ENCODE measurements at regions not wholly inside any gene's neighbourhood (a gene's known extent, or its start where the extent isn't known, plus 50 kb on each side); places are given as distances from the start of the nearest gene placed in this dataset.

- POLR2A ChIA-PET (ENCODE audit: partially characterized antibody): no interaction called here
- no peak overlapping the region for H4K5ac ChIP-seq (ENCODE audit: insufficient read length, low read depth, low read length)
- no peaks in the 10 kb centered on the region for H3K79me1 ChIP-seq (ENCODE audit: low read depth, low read length)
- no peak overlapping the region for H3K4me2 ChIP-seq (ENCODE audit: insufficient read depth in 1 of 2, low read depth in 2 of 2, low read length in 2 of 2)
- no peaks in the 10 kb centered on the region for H4K20me1 ChIP-seq (replicated peaks in 1 of 2; ENCODE audit: control insufficient read depth in 1 of 2, insufficient read depth in 2 of 2, low read length in 2 of 2)
- H3K18ac ChIP-seq (ENCODE audit: extremely low read depth, low read length): no peak overlapping the region
- 91% methylated on average over 5 of the region's 5 CpGs; no CpG with 5 or more reads in 1 of the 2 experiments for whole genome bisulfite sequencing, 2 experiments (ENCODE audit: extremely low coverage in 1 of 2, insufficient coverage in 1 of 2, insufficient read length in 1 of 2, insufficient replicate concordance in 2 of 2, low coverage in 1 of 2, low lambda C conversion rate in 2 of 2, missing lambda C conversion rate in 1 of 2)
- H3K23me2 ChIP-seq (ENCODE audit: low read depth, low read length): no peaks in the 10 kb centered on the region; the same call in 1 of the 2 replicates
- FAIRE-seq (no peak), DNase-seq (ENCODE audit: low read depth in 1 of 2, low spot score in 2 of 2) (no peak)
- H2BK20ac ChIP-seq (ENCODE audit: low read length): no peak overlapping the region
- no peak overlapping the region for H3K14ac ChIP-seq (ENCODE audit: insufficient read length)
- peaks cover 2 to 51% (median 26%) of the 10 kb centered on the region in 4 experiments; a peak in 7 of 8 replicates for H3K36me3 ChIP-seq (ENCODE audit: control insufficient read depth in 2 of 4, insufficient read depth in 4 of 4, low read length in 3 of 4)
- no peak overlapping the region for H3K4me3 ChIP-seq (ENCODE audit: extremely low read depth in 1 of 4, insufficient read depth in 2 of 4, low read depth in 3 of 4, low read length in 4 of 4)
- no peak overlapping the region for H4K91ac ChIP-seq (replicated peaks; ENCODE audit: insufficient read length, low read length)
- no peak overlapping the region for H2AK5ac ChIP-seq (ENCODE audit: low read depth, low read length)
- H2BK15ac ChIP-seq (ENCODE audit: low read length): no peak overlapping the region
- no peak overlapping the region for H3K9ac ChIP-seq (replicated peaks in 1 of 4; ENCODE audit: extremely low read depth in 1 of 4, low read depth in 3 of 4, low read length in 3 of 4)
- peaks cover 7 to 20% of the 10 kb centered on the region in 2 experiments for H3K9me3 ChIP-seq (ENCODE audit: insufficient read depth in 2 of 2, low read depth in 1 of 2, low read length in 1 of 2)
- H3K4me1 ChIP-seq (replicated peaks in 1 of 4; ENCODE audit: control insufficient read depth in 3 of 4, insufficient read depth in 4 of 4, low read length in 3 of 4): no peaks in the 10 kb centered on the region
- H2BK12ac ChIP-seq (ENCODE audit: low read depth, low read length): no peak overlapping the region
- no peak overlapping the region for H4K8ac ChIP-seq (ENCODE audit: extremely low read depth, insufficient read depth, low read length)
- no peak overlapping the region for H2BK5ac ChIP-seq (ENCODE audit: low read depth, low read length)
- no peak overlapping the region for H3K4ac ChIP-seq (replicated peaks; ENCODE audit: insufficient read length, low read depth, low read length)
- no peaks in the 10 kb centered on the region for H3K27me3 ChIP-seq (replicated peaks in 1 of 4; ENCODE audit: control insufficient read depth in 3 of 4, extremely low read depth in 1 of 4, insufficient read depth in 3 of 4, low read length in 3 of 4)
- CTCF ChIA-PET (ENCODE audit: partially characterized antibody): interaction anchor here (0.9 to 1.0 kb wide), 2 partner anchors 13 to 122 kb away, joined by 4 to 5 read pairs; no protein-coding TSS in a partner anchor
- H3K23ac ChIP-seq (ENCODE audit: insufficient read length): no peak overlapping the region
- no peak overlapping the region for H3K56ac ChIP-seq (replicated peaks; ENCODE audit: insufficient read length, low read depth, low read length)
- H2BK120ac ChIP-seq (replicated peaks; ENCODE audit: low read depth, low read length): no peak overlapping the region
- no peak overlapping the region for H2AFZ ChIP-seq (ENCODE audit: low read length)
- no peak overlapping the region for H3K27ac ChIP-seq (ENCODE audit: low read depth, low read length)
- no peaks in the 10 kb centered on the region for H3K79me2 ChIP-seq (ENCODE audit: control insufficient read depth in 1 of 2, insufficient read depth in 2 of 2, low read length in 2 of 2)
- no peak for TF ChIP-seq EGR1 (IDR thresholded peaks at IDR 0.05; ENCODE audit: borderline replicate concordance, low read depth, low read length)
- TF ChIP-seq MAFK (IDR thresholded peaks at IDR 0.05; ENCODE audit: low read depth, low read length): no peak
- no peak for TF ChIP-seq KDM4A (IDR thresholded peaks at IDR 0.05; ENCODE audit: low read depth, low read length, severe bottlenecking)
- TF ChIP-seq NANOG (IDR thresholded peaks at IDR 0.05; ENCODE audit: insufficient read depth, low read depth, low read length, poor library complexity, severe bottlenecking): no peak
- no peak for TF ChIP-seq CBX8 (IDR thresholded peaks at IDR 0.05; ENCODE audit: borderline replicate concordance, low read depth, low read length)
- TF ChIP-seq POLR2AphosphoS5 (IDR thresholded peaks at IDR 0.05; ENCODE audit: low read depth, low read length): no peak
- TF ChIP-seq SUZ12 (IDR thresholded peaks at IDR 0.05; ENCODE audit: low read length): no peak
- no peak for TF ChIP-seq RBBP5 (IDR thresholded peaks at IDR 0.05; ENCODE audit: borderline replicate concordance, low read depth, low read length)
- TF ChIP-seq POLR2A (IDR thresholded peaks at IDR 0.05; ENCODE audit: control extremely low read depth in 1 of 2, low read depth in 2 of 2, low read length in 2 of 2): no peak
- no peak for TF ChIP-seq GTF2F1 (IDR thresholded peaks at IDR 0.05; ENCODE audit: borderline replicate concordance, low read depth, low read length)
- TF ChIP-seq PHF8 (conservative IDR thresholded peaks at IDR 0.05; ENCODE audit: low read depth, low read length): no peak
- no peak for TF ChIP-seq HDAC6 (IDR thresholded peaks at IDR 0.05; ENCODE audit: low read depth, low read length)
- TF ChIP-seq SRF (IDR thresholded peaks at IDR 0.05; ENCODE audit: low read depth, low read length): no peak
- TF ChIP-seq CHD1 (IDR thresholded peaks at IDR 0.05; ENCODE audit: low read depth, low read length): no peak
Measured at GRCh38 chr6:144435602-144436426, 150.7 kb downstream of the UTRN start.

All from H1 (cell line).